SH-SY5Y (cell line): ENCODE measurements at regions not wholly inside any gene's neighbourhood (a gene's known extent, or its start where the extent isn't known, plus 50 kb on each side); places are given as distances from the start of the nearest gene placed in this dataset.

Experiments used
- GATA2 ChIP-seq: IDR thresholded peaks from 2 replicates; pipeline ENCODE4 v1.6.1; 2011; ENCODE audit warnings: mild to moderate bottlenecking, low read depth, low read length
- GATA3 ChIP-seq: IDR thresholded peaks from 2 replicates; pipeline ENCODE4 v1.6.1; 2011; ENCODE audit warnings: low read depth, mild to moderate bottlenecking, low read length, moderate library complexity

DNA sequence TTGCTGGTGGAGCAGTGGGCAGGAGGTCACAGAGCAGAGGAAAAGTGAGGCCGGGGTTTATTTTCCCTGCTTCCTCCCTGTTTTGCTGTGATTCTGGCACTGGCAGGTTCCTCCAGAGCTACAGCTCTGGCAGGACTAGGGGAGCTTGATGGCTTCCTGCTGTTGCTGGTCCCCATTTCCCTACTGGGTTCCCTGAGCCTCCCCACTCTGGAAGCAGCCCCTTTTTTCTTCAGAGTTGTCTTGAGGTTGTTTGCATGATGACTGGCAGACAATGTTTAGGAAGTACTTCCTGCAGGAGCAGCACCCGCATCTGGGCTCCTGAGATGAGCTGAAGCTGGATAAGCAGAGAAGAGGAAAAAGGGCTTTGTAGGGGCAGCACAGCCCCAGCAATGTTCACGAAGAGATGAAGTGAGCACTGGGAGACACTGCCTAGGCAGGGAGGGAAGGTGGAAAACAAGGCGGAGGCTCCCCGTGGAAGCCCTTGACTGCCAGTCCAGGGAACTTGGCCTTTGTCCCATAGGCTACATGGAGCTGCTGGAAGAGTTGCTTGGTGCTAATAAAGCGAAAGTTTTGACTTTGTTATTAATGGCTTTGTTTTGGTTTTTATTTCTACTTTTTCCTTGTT, 126.9 kb downstream of the SLC38A6 start:
- no peak for TF ChIP-seq GATA2
- TF ChIP-seq GATA3 = no peak
